SK-N-SH treated with all-trans-retinoic acid at 6 μM for 48 hours (cell line): ENCODE measurements at regions not wholly inside any gene's neighbourhood (a gene's known extent, or its start where the extent isn't known, plus 50 kb on each side); places are given as distances from the start of the nearest gene placed in this dataset.

Experiments used
- ATAC-seq: fragments of 200-7000 bp; cut with Tn5 transposase; 3 replicates; pipeline ENCODE4 v1.9.1; 2020; ENCODE audit warnings: mild to moderate bottlenecking, moderate library complexity
- ARNTL ChIP-seq: fragments of 450-650 bp; formaldehyde crosslinking; IDR thresholded peaks from 2 replicates; pipeline ENCODE4 v1.5.0; 2020; ENCODE audit warnings: low read depth, mild to moderate bottlenecking, moderate library complexity, borderline replicate concordance
- BACH2 ChIP-seq: fragments of 250-450 bp; sonication (Bioruptor Pico); IDR thresholded peaks from 2 replicates; pipeline ENCODE4 v1.9.0; 2021; ENCODE audit warnings: mild to moderate bottlenecking, borderline replicate concordance
- CSDC2 ChIP-seq: fragments of 250-450 bp; sonication (Bioruptor Pico); IDR thresholded peaks from 2 replicates; pipeline ENCODE4 v1.5.0; 2020; ENCODE audit warnings: mild to moderate bottlenecking, moderate library complexity
- CSRNP3 ChIP-seq: fragments of 250-450 bp; sonication (Bioruptor Pico); IDR thresholded peaks from 2 replicates; pipeline ENCODE4 v1.5.1; 2021; ENCODE audit warnings: mild to moderate bottlenecking, moderate library complexity
- ESRRG ChIP-seq: fragments of 250-450 bp; sonication (Bioruptor Pico); IDR thresholded peaks from 2 replicates; pipeline ENCODE4 v1.6.1; 2021; ENCODE audit warnings: mild to moderate bottlenecking
- GLIS3 ChIP-seq: fragments of 250-450 bp; sonication (Bioruptor Pico); IDR thresholded peaks from 2 replicates; pipeline ENCODE4 v1.5.0; 2020; ENCODE audit warnings: mild to moderate bottlenecking, moderate library complexity
- ISL1 ChIP-seq: fragments of 250-450 bp; sonication (Bioruptor Pico); IDR thresholded peaks from 2 replicates; pipeline ENCODE4 v2.1.2; 2022; ENCODE audit warnings: mild to moderate bottlenecking, moderate library complexity
- OSR1 ChIP-seq: fragments of 250-450 bp; sonication (Bioruptor Pico); IDR thresholded peaks from 2 replicates; pipeline ENCODE4 v1.8.0; 2022; ENCODE audit warnings: moderate library complexity, mild to moderate bottlenecking, inconsistent platforms
- PATZ1 ChIP-seq: fragments of 250-450 bp; sonication (Bioruptor Pico); IDR thresholded peaks from 2 replicates; pipeline ENCODE4 v1.8.0; 2020; ENCODE audit warnings: mild to moderate bottlenecking, moderate library complexity, borderline replicate concordance
- POU6F1 ChIP-seq: fragments of 250-450 bp; sonication (Bioruptor Pico); IDR thresholded peaks from 2 replicates; pipeline ENCODE4 v1.8.0; 2021; ENCODE audit warnings: low read depth, mild to moderate bottlenecking, moderate library complexity, borderline replicate concordance
- PPARA ChIP-seq: fragments of 250-450 bp; sonication (Bioruptor Pico); IDR thresholded peaks from 2 replicates; pipeline ENCODE4 v1.5.0; 2020; ENCODE audit warnings: mild to moderate bottlenecking, borderline replicate concordance
- SNAI2 ChIP-seq: fragments of 250-450 bp; sonication (Bioruptor Pico); IDR thresholded peaks from 2 replicates; pipeline ENCODE4 v1.5.0; 2020; ENCODE audit warnings: mild to moderate bottlenecking, moderate library complexity
- TCF4 ChIP-seq: fragments of 250-450 bp; sonication (Bioruptor Pico); IDR thresholded peaks from 2 replicates; pipeline ENCODE4 v1.8.0; 2021; ENCODE audit warnings: mild to moderate bottlenecking, moderate library complexity, borderline replicate concordance
- TOX ChIP-seq: fragments of 250-450 bp; sonication (Bioruptor Pico); IDR thresholded peaks from 2 replicates; pipeline ENCODE4 v1.8.0; 2021; ENCODE audit warnings: mild to moderate bottlenecking, moderate library complexity, borderline replicate concordance
- TSHZ2 ChIP-seq: fragments of 250-450 bp; sonication (Bioruptor Pico); IDR thresholded peaks from 2 replicates; pipeline ENCODE4 v1.5.0; 2020; ENCODE audit warnings: mild to moderate bottlenecking, moderate library complexity
- ZC3H10 ChIP-seq: fragments of 250-450 bp; sonication (Bioruptor Pico); IDR thresholded peaks from 2 replicates; pipeline ENCODE4 v1.5.1; 2021; ENCODE audit warnings: mild to moderate bottlenecking, moderate library complexity
- ZFP3 ChIP-seq: fragments of 250-450 bp; sonication (Bioruptor Pico); IDR thresholded peaks from 2 replicates; pipeline ENCODE4 v1.5.0; 2020; ENCODE audit warnings: mild to moderate bottlenecking, moderate library complexity
- ZFP30 ChIP-seq: fragments of 450-650 bp; formaldehyde crosslinking; IDR thresholded peaks from 2 replicates; pipeline ENCODE4 v1.5.0; 2022; ENCODE audit warnings: mild to moderate bottlenecking, moderate library complexity
- ZNF565 ChIP-seq: fragments of 450-650 bp; formaldehyde crosslinking; conservative IDR thresholded peaks from 2 replicates; pipeline ENCODE4 v1.5.0; 2020; ENCODE audit warnings: low read depth, mild to moderate bottlenecking, moderate library complexity
- ZNF70 ChIP-seq: fragments of 450-650 bp; formaldehyde crosslinking; IDR thresholded peaks from 2 replicates; pipeline ENCODE4 v1.5.0; 2020; ENCODE audit warnings: mild to moderate bottlenecking, moderate library complexity
- TF ChIP-seq, protein P1 (sequence below): fragments of 250-450 bp; sonication (Bioruptor Pico); IDR thresholded peaks from 2 replicates; pipeline ENCODE4 v1.5.1; 2020; ENCODE audit warnings: low read depth, mild to moderate bottlenecking, moderate library complexity

GRCh38 chr2:223148516-223148915, 96.5 kb downstream of the KCNE4 start:
- TF ChIP-seq ZFP30 (CRISPR knock-in tag) (no peak), ZNF70 (CRISPR knock-in tag) (no peak), TSHZ2 (CRISPR knock-in tag) (no peak), ZFP3 (CRISPR knock-in tag) (no peak), PPARA (CRISPR knock-in tag) (no peak), ISL1 (CRISPR knock-in tag) (no peak), ESRRG (CRISPR knock-in tag) (no peak), ZC3H10 (CRISPR knock-in tag) (no peak), POU6F1 (CRISPR knock-in tag) (no peak), GLIS3 (CRISPR knock-in tag) (no peak), SNAI2 (CRISPR knock-in tag) (no peak)
- no peak for ATAC-seq

DNA sequence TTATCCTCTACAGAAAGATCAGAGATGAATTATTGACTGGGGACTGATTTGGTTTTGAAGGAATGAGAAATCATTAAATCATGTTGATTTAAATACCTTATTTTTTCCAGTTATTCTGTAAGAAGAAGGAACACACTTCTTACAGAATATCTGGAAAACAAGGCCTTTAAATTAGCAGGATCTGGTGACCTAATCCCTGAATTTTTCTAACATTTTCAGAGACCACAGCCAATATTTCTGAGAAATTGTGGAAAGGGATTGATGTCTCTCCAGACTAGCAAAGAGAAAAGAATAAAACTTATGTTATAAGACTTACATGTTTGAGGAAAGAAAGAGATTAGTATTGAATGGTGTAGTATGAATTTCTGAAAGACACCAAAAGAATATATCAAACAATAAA, 104.0 kb downstream of the KCNE4 start:
- TF ChIP-seq CSDC2 (CRISPR knock-in tag) (no peak), PATZ1 (no peak), TOX (CRISPR knock-in tag) (no peak), POU6F1 (CRISPR knock-in tag) (no peak), OSR1 (no peak), ZC3H10 (CRISPR knock-in tag) (no peak)
- TF ChIP-seq, all 23 proteins: peak for 0
- ATAC-seq = no peak

GRCh38 chr2:223161873-223162458, 110.0 kb downstream of the KCNE4 start:
- ATAC-seq = no peak
- TF ChIP-seq GLIS3 (CRISPR knock-in tag) (no peak), TCF4 (no peak), ZFP30 (CRISPR knock-in tag) (no peak), ARNTL (CRISPR knock-in tag) (no peak), ZC3H10 (CRISPR knock-in tag) (no peak), ESRRG (CRISPR knock-in tag) (no peak), ZNF70 (CRISPR knock-in tag) (no peak), BACH2 (CRISPR knock-in tag) (no peak), PATZ1 (no peak), ISL1 (CRISPR knock-in tag) (no peak), ZNF565 (CRISPR knock-in tag) (no peak), POU6F1 (CRISPR knock-in tag) (no peak), TOX (CRISPR knock-in tag) (no peak), CSRNP3 (no peak), SNAI2 (CRISPR knock-in tag) (no peak), CSDC2 (CRISPR knock-in tag) (no peak)
- TF ChIP-seq, protein P1, sequence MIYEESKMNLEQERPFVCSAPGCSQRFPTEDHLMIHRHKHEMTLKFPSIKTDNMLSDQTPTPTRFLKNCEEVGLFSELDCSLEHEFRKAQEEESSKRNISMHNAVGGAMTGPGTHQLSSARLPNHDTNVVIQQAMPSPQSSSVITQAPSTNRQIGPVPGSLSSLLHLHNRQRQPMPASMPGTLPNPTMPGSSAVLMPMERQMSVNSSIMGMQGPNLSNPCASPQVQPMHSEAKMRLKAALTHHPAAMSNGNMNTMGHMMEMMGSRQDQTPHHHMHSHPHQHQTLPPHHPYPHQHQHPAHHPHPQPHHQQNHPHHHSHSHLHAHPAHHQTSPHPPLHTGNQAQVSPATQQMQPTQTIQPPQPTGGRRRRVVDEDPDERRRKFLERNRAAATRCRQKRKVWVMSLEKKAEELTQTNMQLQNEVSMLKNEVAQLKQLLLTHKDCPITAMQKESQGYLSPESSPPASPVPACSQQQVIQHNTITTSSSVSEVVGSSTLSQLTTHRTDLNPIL = no peak
